ENCODE measurements at regions not wholly inside any gene's neighbourhood (a gene's known extent, or its start where the extent isn't known, plus 50 kb on each side); places are given as distances from the start of the nearest gene placed in this dataset.
"Not testable (repeated sequence)": the region's sequence is repeated elsewhere in the genome, so short reads cannot be mapped to it uniquely, and the experiment has no call there.

DNA sequence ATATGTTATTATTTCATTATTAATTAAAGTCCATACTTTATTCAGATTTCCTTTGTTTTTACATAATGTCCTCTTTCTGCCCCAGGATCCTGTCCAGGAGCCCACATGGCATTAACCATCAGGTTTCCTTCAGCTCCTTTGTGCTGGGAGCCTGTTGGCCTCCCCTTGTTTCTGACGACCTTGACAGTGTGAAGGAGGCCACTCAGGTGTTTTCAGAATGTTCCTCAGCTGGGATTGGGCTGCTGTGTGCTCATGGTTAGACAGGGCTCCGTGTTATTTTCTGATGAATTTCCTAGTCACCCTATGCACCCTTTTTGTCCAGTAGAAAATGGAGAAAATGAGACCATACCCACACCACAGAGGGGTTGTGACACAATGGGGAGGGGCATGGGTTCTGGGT lies 281.0 kb upstream of the FOXF1 start:
- DNase-seq (ENCODE audit: low read depth): no peak

DNA sequence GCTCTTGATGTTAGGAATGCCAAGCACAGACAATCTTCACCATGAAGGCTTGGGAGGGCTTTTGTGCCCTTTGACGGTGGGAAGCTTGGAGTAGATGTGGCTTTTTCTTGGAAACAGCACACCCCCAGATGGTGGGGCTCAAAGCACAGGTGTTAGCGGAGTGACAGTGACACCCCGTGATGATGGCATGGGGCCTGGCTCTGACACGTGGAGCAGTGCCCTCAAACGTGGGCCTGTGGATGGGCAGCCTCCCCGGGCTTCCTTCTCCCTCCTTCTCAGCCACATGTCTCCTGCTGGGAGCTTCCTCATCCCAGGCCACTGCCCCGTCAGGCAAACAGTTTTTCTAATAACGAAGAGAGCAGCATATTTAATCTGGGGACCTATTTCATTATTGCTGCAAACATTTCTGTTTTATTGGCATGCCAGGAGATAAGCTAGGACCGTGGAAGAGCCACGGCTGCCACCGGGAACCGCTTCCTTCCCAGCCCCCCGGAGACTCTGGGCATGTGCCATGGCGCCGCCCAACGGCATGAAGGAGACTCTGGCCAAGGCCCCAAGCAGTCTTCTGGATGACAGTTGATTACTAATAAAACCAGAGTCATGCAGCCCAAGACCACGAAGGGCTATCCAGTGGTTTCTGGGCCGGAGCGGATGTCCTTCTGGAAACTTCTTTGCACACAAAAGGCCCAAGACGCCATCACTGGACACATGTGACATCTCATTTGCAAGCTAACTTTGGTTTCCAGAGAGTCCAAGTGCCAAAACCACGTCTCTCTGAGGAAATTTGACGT lies 280.3 kb upstream of the FOXF1 start:
- DNase-seq (ENCODE audit: low read depth): peak; percentile 47

DNA sequence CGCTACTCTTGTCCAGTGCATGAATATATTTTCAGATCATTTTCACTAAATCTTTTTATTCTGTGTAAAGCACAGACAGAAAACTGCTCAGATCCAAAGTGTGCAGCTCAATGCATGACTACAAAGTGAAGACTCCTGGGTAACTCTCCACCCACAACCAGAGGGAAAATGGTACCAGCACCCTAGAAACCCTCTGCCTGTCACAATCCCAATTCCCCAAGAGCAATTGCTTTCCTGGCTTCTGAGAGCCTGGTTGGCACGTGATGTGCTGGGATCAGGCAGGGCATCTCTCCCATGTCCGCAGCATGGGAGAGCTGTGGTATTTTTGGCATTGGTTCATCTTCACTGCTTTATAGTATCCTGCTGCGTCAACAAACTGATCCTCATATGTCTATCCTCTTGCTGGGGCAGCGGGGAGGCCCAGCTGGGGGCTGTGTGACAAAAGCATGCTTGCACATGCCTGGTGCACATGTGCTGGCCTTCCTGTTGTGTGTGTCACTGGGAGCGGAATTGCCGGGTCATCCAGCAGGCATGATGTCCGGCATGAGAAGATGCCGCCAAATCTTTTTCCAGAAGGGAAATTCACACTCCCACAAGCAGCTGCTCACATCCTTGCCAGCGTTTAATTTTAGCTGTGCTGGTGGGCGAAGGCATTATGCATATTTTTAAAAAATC lies 278.9 kb upstream of the FOXF1 start:
- no peak for DNase-seq (ENCODE audit: low read depth)

DNA sequence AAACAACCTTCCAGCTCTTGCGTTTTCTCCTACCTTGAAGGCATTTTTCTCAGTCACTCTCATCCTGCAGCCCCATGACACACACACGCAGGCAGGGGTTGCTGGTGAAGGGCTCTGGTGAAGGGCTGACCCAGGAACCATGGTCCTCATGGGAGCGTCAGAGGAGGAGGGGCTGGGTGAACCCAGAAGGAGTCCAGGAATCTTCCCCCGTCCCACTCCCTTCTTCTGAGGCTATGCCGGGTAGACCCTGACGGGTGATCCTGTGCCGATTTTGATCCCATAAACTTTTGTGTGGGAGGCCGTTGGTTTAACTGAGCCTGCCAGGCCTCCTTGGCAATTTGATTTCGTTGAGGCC lies 278.4 kb upstream of the FOXF1 start:
- DNase-seq (ENCODE audit: low read depth): no peak

DNA sequence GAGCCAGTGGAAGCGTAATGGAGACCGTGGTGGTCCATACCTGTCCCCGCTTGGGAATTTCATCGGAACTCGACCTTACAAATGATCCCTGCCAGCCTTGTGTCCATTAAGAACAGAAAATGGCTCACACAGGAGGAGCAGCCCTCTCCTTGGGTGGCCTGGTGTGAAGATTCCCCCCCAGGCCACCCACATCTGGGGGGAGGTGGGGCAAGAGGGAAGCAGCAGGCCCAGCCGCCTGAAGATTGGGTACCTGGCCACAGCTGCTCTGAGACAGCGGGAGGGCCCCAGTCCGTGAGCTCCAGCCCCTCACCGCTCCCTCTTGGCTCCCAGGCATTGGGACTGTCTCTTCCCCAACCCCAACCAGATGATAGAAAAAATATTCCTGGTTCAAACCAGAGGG lies 277.8 kb upstream of the FOXF1 start:
- no peak for DNase-seq (ENCODE audit: low read depth)

DNA sequence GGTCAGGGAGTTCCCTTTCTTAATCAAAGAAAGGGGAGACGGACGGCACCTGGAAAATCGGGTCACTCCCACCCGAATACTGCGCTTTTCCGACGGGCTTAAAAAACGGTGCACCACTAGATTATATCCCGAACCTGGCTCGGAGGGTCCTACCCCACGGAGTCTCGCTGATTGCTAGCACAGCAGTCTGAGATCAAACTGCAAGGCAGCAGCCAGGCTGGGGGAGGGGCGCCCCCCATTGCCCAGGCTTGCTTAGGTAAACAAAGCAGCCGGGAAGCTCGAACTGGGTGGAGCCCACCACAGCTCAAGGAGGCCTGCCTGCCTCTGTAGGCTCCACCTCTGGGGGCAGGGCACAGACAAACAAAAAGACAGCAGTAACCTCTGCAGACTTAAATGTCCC lies 276.8 kb upstream of the FOXF1 start:
- not testable (repeated sequence) for DNase-seq (ENCODE audit: low read depth)

DNA sequence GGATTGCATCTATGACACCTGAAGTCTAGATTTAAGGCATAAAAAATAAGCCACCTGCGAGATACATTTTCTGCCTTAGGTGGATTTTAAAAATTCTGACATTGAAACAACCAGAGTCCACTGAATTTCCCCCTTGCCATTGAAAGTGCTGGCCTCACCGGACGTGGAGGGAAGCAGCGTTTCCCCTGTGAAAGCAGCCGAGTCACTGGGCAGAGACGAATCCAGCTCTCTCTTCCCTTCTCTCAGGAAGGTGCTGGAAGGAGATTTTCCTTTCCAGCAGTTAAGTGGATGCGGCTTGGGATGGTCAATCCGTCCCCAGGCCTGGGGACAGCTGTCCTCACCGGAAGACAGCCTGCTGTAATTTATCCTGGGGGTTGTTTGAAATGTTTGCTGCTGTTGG lies 270.9 kb upstream of the FOXF1 start:
- no peak for DNase-seq (ENCODE audit: low read depth)

DNA sequence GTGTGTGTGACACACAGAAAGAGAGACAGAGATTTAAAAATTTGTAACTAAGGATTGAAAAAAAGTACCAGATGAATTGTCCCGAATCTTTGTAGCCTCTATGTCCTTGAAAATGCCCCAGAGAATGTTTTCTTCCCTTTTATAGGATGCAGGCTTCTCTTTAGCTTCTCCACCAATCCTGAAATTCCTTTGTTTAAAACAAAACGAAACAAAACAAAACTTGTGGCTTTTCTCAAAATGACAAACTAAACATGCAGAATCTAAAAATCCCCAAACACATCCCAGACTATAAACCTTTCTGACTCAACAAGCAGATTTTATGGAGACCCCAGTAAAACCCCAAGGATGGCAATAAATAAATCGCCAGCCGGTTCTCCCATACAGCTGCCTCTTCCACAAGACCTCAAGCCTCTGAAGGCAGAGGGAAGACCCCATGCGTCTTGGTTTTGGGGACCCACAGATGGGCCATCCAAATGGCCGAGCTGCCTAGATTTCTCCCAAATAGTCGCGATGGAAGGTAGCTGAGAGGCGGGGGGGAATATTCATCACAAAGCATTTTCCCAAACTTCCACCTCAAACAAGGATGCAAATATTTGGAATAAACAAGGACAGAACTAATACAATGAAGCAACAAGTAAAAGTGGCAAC lies 269.5 kb upstream of the FOXF1 start:
- peak; percentile 23 for DNase-seq (ENCODE audit: low read depth)

DNA sequence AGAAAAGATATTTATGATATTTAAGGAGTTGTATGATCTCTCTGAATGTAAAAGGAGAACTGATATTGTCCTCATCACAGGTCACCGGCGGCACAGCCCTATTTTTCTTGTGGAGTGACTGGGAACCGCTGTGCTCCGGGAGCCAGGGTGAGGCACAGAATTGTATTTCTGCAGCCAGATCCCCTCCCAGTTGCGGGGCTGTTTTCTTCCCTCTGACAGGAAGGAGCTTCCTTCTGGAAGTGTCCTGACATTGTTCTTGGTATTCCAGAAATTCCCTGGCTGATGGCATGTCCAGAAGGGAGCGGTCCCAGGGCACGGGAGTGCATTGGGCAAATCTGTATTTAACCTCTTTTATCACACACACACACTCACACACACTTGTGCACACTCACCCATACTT lies 268.6 kb upstream of the FOXF1 start:
- DNase-seq (ENCODE audit: low read depth): no peak

DNA sequence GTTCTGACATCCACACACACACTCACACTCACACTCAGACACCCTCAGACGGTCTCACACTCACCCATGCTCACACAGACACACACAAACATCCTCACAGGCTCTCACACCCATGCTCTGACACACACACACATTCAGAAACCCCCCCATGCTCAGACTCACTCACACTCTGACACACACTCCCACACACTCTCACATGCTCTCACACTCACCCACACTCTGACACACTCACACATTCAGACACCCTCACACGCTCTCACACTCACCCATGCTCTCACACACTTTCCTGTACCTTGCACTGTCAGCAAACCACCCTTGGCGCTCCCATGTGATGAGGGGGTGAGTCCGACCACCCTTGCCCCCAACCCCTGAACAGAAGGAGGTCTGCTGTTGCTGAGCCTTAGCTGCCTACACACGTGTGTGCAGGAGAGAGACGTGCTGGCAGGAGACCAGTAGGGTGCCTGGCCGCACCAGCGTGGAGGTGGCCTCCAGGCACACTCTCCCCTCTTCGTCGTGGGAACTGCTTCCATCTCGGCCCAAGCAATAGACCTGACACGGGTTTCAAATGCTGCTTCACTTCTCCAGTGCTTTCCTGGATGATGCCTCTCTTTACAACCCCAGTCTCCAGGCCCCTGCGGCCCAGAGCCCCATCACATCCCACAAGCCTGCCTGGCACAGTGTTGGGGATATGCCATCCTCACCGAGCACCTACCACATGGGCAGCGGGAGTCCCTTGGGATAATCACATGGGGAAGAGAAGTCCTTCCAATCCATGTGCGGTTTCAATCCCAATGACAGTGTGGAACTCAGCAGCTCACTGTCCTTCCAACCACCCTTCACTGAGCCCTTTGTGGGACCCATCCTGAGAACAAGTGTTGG lies 267.8 kb upstream of the FOXF1 start:
- DNase-seq (ENCODE audit: low read depth): no peak

DNA sequence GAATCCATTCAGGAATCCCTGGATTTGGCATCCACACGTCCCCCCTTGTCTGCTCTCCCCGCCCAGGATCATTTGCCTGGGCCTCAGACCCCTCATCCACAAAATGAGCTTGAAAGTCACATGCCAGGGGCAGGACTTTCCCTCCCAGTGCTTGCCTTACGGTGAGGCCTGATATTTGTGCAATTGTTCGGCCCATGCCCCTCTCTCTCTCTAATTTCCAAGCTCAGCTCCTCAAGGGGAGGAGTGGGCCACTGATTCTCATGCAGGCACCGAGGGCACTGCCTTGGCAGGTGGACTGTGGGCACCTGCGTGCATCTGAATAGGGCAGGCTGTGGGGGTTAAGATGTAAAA lies 267.2 kb upstream of the FOXF1 start:
- DNase-seq (ENCODE audit: low read depth): no peak

DNA sequence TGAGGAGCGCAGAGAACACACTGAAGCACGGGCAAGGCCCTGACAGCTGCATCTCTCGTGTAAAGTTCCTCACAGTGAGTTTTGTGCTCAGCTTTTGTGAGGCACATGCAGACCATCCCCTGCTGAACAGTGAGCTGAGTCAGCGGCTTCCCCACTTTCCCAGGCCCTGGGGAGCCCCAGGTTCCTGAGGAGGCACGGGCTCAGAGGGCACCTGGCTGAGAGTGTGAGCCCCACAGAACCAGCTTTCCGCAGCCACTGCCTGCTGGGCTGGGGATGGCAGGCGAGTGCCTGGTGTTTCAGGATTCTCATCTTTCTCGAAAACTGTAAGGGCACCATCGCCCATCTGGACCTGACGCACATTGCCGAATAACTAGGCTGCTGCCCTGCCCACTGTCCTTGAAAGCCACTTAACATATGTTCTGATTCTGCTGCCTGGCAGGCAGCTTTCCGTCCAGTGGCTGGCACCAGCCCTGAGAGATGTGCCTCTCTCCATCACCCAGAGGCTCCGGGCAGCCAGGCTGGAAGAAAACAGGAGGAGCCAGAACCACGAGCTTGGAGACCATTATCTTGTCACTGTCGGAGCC lies 266.7 kb upstream of the FOXF1 start:
- DNase-seq (ENCODE audit: low read depth): no peak

DNA sequence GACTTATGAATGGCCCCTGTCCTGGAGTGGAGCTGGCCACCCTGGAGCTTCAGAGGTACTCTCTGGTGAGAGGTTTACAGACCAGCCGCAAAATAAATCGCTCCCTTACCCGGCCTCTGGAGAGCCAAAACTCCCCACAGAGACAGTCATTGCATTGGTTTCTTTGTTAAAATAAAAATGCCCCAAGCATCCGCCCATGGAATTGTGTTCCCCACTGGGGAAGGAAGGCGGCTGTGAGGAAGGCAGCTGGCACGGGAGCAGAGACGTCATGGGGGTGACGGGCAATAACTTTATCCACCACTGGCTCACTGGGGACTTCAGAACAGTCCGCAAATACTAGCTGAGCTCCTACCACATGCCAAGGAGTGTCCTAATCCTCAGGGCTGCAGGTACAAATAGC lies 266.2 kb upstream of the FOXF1 start:
- no peak for DNase-seq (ENCODE audit: low read depth)

DNA sequence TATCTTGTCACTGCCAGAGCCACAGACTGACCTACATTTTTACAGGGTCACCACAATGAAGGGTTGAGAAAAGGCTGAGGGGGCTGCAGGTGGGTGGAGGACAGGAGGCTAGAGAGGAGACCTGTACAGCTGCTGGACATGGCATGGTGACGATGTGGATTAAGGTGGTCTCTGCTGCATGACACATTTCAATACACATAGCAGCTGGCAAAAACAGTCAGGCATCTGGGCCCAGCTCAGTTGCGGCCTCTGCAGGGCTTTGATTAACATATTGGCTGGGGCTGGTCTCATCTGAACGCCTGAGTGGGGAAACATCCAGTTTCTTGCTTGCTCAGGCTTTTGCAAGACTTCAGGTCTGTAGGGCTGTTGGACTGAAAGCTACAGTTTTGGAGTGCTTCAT lies 265.4 kb upstream of the FOXF1 start:
- no peak for DNase-seq (ENCODE audit: low read depth)

DNA sequence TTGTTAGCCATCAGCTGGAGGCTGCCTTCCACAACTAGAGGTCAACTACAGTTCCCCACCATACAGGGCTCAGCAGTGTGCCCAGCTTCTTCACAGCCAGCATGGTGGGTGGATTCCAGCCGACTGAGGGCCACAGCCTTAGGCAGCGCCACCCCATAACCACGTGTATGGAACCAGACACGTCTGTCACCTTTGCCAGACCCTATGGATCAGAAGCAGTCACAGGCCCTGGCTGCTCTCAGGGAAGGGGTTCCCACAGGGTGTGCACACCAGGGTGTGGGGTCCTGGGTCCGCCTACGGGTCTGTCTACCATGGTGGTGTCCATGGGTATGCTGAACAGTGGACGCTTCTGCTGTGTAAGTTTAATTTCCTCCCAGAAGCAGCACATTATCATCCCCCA lies 265.0 kb upstream of the FOXF1 start:
- no peak for DNase-seq (ENCODE audit: low read depth)

DNA sequence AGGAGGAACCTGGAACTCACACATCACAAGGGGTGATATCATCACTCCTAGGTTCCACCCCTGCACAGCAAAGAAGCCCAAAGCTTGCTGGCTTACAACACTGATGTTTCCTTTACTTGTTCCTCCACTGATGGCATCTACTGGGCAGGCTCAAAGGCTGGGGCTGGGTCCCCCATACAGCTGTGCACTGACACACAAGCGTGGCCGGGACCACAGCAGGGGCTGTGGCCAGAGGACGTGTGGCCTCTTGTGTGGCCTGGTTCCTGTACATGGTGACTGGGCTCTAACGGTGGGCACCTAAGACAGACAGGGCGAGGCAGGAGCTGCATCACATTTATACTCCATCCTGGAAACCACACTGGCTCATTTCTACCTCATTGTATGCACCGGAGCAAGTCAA lies 264.4 kb upstream of the FOXF1 start:
- DNase-seq (ENCODE audit: low read depth): no peak

DNA sequence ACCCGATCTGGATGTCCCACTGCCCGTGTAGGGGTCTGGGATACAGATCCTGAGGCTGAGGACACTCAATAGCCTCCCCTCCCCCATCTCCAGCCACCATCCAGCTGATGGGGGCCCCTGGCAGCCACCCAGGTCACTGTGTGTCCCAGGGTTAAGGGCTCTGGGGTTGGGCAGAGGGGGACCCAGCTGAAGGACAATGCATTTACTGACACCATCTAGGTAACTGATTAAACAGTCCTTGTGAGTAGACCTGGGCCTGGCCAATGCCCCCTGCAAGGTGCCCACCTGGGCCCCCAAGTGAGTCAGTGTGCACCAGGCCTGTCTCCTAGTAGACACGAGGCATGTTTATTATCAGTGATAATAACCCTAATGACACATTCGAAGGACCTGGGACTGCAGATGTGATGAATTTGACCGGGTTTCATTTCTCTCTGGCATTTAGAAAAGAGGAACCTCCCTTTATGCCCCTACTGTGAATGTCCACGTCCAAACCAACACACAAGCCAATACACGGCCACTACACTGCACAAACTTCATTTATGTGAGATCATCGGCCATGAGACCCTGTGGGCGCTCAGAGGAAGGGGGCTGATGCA lies 261.9 kb upstream of the FOXF1 start:
- no peak for DNase-seq (ENCODE audit: low read depth)

DNA sequence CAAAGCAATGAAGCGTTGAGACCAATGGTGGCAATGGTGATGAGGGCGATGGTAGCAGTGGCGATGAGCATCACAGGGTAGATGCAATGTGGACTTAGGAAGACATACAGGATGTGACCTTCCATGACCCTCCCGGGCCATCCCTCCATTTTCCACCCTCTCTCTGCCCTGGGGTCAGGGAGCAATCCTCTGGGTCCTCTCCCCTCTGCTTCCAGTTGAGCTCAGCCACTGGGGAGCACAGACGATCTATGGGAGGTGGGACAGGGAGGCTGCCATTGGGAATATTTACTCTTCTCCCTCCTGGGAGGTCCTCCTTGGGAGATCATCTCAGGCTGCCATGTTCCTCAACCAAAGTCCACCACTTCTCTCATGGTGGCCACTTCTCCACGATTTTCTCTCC lies 260.7 kb upstream of the FOXF1 start:
- DNase-seq (ENCODE audit: low read depth): no peak

DNA sequence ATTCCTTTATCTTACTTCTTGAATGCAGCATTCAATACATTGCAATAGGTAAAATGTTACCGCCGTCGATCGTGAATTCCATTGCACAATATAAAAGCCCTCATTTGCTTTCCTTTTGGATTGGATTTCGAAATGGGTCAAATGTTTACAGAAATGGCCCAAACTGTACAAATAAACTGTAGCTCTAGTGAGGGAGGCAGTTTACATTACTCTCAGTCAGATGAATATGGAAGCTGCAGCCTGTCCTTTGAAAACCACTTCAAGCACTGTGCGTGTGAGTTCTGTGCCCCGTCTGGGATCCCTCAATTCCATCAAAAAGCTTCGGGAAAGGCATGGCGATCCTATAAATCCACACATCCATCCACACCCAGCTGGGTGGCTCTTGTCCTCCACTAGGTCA lies 258.6 kb upstream of the FOXF1 start:
- DNase-seq (ENCODE audit: low read depth): no peak

DNA sequence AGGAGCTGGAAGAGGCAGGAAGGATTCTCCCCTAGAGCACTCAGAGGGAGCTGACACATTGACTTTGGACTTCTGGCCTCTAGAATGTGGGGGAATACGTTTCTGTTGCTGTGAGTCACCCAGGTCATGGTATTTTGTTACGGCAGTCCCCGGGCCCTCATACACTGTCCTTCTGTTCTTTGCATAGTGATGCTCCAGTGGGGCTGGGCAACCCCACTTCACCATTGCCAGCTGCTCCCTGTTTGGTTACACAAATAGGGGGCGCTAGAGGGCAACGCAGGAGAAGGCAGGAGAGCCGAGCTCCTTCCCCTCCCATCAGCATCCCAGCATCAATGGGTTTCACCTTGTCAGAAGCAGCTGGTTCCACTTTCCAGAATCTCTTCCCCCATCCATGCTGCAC lies 257.7 kb upstream of the FOXF1 start:
- peak; percentile 44 for DNase-seq (ENCODE audit: low read depth)

DNA sequence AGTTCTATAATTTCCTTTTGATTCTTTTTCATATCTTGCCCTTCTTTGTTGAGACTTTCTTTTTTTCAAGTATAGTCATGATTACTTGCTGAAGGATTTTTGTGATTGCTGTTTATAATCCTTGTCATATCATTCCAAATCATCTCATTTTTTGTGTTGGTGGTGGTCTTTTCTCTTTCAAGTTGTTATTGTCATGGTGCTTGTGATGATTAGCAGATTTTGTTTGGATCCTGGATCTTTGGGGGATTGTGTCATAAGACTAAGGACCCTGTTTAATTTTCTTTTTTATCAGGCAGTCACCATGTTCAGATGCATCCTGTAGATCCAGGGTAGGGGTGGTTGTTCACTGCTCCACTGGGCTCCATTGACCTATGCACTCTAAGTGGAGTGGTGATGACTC lies 254.4 kb upstream of the FOXF1 start:
- DNase-seq (ENCODE audit: low read depth): no peak

DNA sequence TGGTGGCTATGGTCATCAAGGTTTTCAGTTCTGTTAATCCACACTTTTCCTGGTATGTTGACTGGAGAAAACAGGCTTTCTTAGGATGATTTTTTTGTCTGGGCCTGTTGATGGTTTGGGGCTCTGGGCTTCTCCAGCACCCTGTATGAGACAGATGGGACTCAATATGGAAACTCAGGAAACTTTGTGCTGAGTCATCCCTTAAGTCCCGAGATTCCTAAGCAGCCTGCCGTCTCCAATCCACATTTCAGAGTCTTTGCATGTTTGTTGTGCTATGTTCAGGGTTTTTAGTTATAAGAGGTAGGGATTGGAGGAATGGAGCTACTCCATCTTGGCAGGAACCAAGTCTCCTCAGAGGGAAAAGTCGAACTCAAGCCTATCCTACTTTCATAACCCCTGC lies 253.3 kb upstream of the FOXF1 start:
- DNase-seq (ENCODE audit: low read depth): no peak

Measured in M059J (cell line).